Stomach (tissue), 8 donors: ENCODE measurements at regions not wholly inside any gene's neighbourhood (a gene's known extent, or its start where the extent isn't known, plus 50 kb on each side); places are given as distances from the start of the nearest gene placed in this dataset.

Source experiments
- DNase-seq, 2 donors: peaks; one replicate each; pipeline versions ENCODE4 v3.0.0 to v3.0.0-alpha.2; 2013 to 2019
- H3K27ac ChIP-seq, 5 donors: fragments of 200-600 bp in 4 of 5; sonication (generic) in 4 of 5; one replicate each; pipeline ENCODE4 v1.5.1; 2013 to 2019; ENCODE audit warnings: mild to moderate bottlenecking in 1 of 5, moderate library complexity in 1 of 5
- H3K27me3 ChIP-seq, 3 donors: fragments of 200-600 bp; sonication (generic); one replicate each; pipeline ENCODE4 v1.5.1; 2017 to 2019; ENCODE audit warnings: mixed run types in 1 of 3
- H3K36me3 ChIP-seq, 4 donors: fragments of 200-600 bp; sonication (generic); 1 replicate in 3 of 4; 2 replicates in 1 of 4; pipeline ENCODE4 v1.5.1; 2016 to 2019
- H3K4me1 ChIP-seq, 4 donors: fragments of 200-600 bp; sonication (generic); one replicate each; pipeline ENCODE4 v1.5.1; 2016 to 2019
- H3K4me3 ChIP-seq, 4 donors: fragments of 200-600 bp; sonication (generic) in 3 of 4; one replicate each; pipeline ENCODE4 v1.5.1; 2016 to 2019; ENCODE audit warnings: mild to moderate bottlenecking in 1 of 4
- H3K9me3 ChIP-seq, 4 donors: fragments of 200-600 bp; sonication (generic); one replicate each; pipeline ENCODE4 v1.5.1; 2016 to 2019
- EP300 ChIP-seq: sonication (generic); formaldehyde crosslinking; IDR thresholded peaks from one replicate; pipeline ENCODE4 v1.6.1; 2017; ENCODE audit warnings: antibody characterized with exemption
- POLR2A ChIP-seq, 4 donors: fragments of 450-650 bp; IDR thresholded peaks; one replicate each; pipeline ENCODE4 v1.6.1; 2016; ENCODE audit warnings: antibody characterized with exemption in 4 of 4, control low read depth in 2 of 4, mild to moderate bottlenecking in 1 of 4, moderate library complexity in 1 of 4
- POLR2AphosphoS5 ChIP-seq, 3 donors: sonication (generic); formaldehyde crosslinking; IDR thresholded peaks; one replicate each; pipeline ENCODE4 v1.6.1; 2016; ENCODE audit warnings: antibody characterized with exemption in 3 of 3
- WGBS, 5 donors: extraction: QIAGEN DNeasy Blood & Tissue Kit in 3 of 5; methylation state at CpG; one replicate each; pipeline versions ENCODE4 v1.1.5 to v1.1.7; 2013 to 2018; 5-methylcytosine and 5-hydroxymethylcytosine counted together
- intact Hi-C: fragments of 100-400 bp; cut with DNase I; formaldehyde crosslinking; loops from one replicate; pipeline ENCODE4 v1.15.1; 2023; ENCODE audit warnings: low total_unique reads
- TF ChIP-seq, protein P1 (sequence below), 7 experiments: fragments of 450-650 bp in 4 of 7; fragments of 200-600 bp in 3 of 7; sonication (generic) in 3 of 7; IDR thresholded peaks; one replicate each; pipeline ENCODE4 v1.5.1; 2016 to 2019; ENCODE audit warnings: antibody characterized with exemption in 7 of 7, control low read depth in 2 of 7, mild to moderate bottlenecking in 1 of 7
- donor health status: healthy with polysubstance abuse.
- donor health status: Bipolar disorder and iron deficiency.
- donor health status: healthy.

DNA sequence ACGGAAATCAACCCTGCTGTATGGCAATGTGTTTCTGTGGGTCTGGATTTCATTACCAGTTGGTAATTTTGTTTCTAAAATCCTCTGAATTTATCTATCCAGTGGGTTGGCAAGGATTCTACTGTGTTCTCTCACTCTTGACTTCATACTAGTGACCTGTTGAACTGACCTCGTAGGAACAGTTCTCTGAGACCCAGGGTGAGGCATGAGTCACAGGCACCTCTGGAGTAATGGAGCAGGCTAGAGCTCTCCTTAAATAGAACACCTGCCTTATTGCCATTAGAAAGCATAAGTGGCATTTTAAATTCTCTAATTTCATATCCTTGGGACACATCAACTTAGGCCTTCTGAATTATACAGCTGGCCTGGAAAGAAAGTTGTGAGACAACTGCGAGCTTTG lies 258.3 kb upstream of the NAV3 start:
- H3K36me3 ChIP-seq, result no peaks in the 10 kb centered on the region
- no peaks in the 10 kb centered on the region for H3K27me3 ChIP-seq
- H3K4me3 ChIP-seq, result no peak overlapping the region
- no peak overlapping the region for H3K27ac ChIP-seq
- intact Hi-C loops, result no loop called here
- no peak for TF ChIP-seq EP300
- TF ChIP-seq, protein P1, sequence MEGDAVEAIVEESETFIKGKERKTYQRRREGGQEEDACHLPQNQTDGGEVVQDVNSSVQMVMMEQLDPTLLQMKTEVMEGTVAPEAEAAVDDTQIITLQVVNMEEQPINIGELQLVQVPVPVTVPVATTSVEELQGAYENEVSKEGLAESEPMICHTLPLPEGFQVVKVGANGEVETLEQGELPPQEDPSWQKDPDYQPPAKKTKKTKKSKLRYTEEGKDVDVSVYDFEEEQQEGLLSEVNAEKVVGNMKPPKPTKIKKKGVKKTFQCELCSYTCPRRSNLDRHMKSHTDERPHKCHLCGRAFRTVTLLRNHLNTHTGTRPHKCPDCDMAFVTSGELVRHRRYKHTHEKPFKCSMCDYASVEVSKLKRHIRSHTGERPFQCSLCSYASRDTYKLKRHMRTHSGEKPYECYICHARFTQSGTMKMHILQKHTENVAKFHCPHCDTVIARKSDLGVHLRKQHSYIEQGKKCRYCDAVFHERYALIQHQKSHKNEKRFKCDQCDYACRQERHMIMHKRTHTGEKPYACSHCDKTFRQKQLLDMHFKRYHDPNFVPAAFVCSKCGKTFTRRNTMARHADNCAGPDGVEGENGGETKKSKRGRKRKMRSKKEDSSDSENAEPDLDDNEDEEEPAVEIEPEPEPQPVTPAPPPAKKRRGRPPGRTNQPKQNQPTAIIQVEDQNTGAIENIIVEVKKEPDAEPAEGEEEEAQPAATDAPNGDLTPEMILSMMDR (IDR thresholded peaks at IDR 0.05), result no peak
- TF ChIP-seq POLR2A (IDR thresholded peaks at IDR 0.05), result no peak
- TF ChIP-seq POLR2AphosphoS5 (IDR thresholded peaks at IDR 0.05), result no peak
- H3K9me3 ChIP-seq, result no peaks in the 10 kb centered on the region
- peaks cover 0 to 4% (median 0%) of the 10 kb centered on the region in 4 donors for H3K4me1 ChIP-seq
- 77 to 83% (median 79%) methylated on average over 3 of the region's 3 CpGs for WGBS, 5 donors
- DNase-seq, result no peak

DNA sequence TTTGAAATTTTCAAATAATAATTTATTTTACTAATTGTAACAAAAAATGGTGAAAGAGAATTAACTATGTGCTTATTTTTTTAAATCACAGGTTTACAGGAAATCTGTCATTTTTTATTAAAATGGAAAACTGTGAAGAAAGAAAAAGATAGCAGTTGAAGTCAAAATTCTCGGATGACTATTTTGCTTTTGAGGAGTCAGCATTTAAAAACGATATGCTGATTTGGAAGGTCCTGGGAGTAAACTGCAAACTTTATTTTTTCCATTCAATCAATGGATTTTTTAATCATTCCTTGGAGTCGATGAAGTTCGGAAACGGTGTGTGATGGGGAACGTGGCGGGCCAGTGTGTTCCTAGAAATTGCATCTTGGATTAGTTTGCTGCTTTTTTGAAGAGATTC lies 258.9 kb upstream of the NAV3 start:
- Histone ChIP-seq H3K36me3 (no peaks in the 10 kb centered on the region), H3K27ac (no peak overlapping the region), H3K4me3 (no peak overlapping the region), H3K9me3 (no peaks in the 10 kb centered on the region), H3K4me1 (peaks cover 0 to 4% (median 0%) of the 10 kb centered on the region in 4 donors), H3K27me3 (no peaks in the 10 kb centered on the region)
- TF ChIP-seq EP300 (no peak), POLR2AphosphoS5 (IDR thresholded peaks at IDR 0.05) (no peak), POLR2A (IDR thresholded peaks at IDR 0.05) (no peak)
- TF ChIP-seq, protein P1 (IDR thresholded peaks at IDR 0.05), result no peak
- intact Hi-C loops, result no loop called here
- DNase-seq, result no peak
- WGBS, 5 donors, result 90 to 95% (median 92%) methylated on average over 7 of the region's 7 CpGs

DNA sequence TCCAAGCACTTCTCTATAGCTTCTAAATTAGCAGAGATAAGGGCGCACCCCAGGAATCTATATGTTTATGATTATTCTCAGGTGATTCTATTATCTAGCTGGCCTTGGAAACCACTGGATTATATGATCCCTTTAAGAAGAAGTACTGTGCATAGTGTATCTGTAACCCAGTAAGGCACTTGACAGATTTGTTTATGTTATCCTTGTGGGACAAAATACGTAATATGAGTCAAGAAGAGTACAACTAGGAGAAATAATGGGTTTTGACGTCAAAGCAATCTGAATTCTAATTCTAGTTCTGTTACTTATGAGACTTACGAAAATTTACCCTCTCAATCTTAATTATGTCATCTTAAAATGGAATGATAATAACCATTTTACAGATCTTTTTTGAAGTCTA lies 259.6 kb upstream of the NAV3 start:
- Histone ChIP-seq H3K4me1 (peaks cover 0 to 4% (median 0%) of the 10 kb centered on the region in 4 donors), H3K4me3 (no peak overlapping the region), H3K27ac (no peak overlapping the region), H3K36me3 (no peaks in the 10 kb centered on the region), H3K9me3 (no peaks in the 10 kb centered on the region), H3K27me3 (no peaks in the 10 kb centered on the region)
- no peak for DNase-seq
- TF ChIP-seq POLR2AphosphoS5 (IDR thresholded peaks at IDR 0.05), result no peak
- TF ChIP-seq POLR2A (IDR thresholded peaks at IDR 0.05), result no peak
- TF ChIP-seq, protein P1 (IDR thresholded peaks at IDR 0.05), result no peak
- TF ChIP-seq EP300, result no peak
- 77 to 96% (median 89%) methylated on average over 4 of the region's 4 CpGs for WGBS, 5 donors
- intact Hi-C loops, result no loop called here

DNA sequence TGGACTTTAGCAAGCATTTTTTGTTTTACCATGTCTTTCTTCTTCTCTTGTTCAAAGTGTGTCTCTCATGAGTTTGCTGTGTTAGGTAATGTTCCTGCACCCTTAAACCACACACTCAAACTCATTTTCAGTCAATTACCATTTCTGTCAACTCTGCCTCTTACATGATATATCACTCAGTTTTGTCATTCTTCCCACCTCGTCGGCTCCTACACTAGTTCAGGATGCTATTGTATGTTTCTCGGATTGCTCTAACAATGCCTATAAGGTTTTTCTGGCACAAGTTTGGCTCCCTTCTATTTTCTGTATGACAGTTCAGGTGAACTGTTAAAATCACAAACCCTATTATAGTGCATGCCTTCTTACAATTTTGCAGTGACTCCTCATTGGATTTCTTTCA lies 260.8 kb upstream of the NAV3 start:
- H3K27ac ChIP-seq, result no peak overlapping the region
- H3K9me3 ChIP-seq, result no peaks in the 10 kb centered on the region
- WGBS, 5 donors, result 45 to 85% (median 77%) methylated on average over 3 of the region's 3 CpGs
- no peak overlapping the region for H3K4me3 ChIP-seq
- no peaks in the 10 kb centered on the region for H3K27me3 ChIP-seq
- H3K4me1 ChIP-seq, result no peaks in the 10 kb centered on the region
- intact Hi-C loops, result no loop called here
- TF ChIP-seq EP300, result no peak
- H3K36me3 ChIP-seq, result no peaks in the 10 kb centered on the region
- DNase-seq, result no peak

DNA sequence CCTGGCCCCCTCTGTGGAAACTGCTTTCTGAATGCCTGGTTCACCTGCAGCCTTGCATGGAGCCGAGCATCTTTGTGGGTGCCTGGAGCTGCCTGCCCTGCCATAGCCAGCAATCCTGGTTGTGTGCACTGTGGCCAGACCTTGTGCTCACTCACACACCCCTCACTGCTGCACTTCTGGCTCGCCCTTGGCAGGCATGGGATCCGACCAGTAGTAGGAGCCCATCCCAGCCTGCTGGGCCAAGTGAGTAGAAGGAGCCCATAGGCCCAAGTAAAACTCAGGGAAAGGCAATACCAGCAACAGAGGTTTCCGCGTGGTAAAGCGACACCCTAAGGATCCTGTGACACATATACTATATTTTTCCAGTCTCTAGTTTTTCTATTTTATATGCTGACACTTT lies 270.0 kb upstream of the NAV3 start:
- WGBS, 5 donors, result 78 to 95% (median 86%) methylated on average over 6 of the region's 6 CpGs
- TF ChIP-seq POLR2A (IDR thresholded peaks at IDR 0.05), result no peak
- no peak for TF ChIP-seq POLR2AphosphoS5 (IDR thresholded peaks at IDR 0.05)
- TF ChIP-seq, protein P1 (IDR thresholded peaks at IDR 0.05), result no peak
- TF ChIP-seq EP300, result no peak
- Histone ChIP-seq H3K36me3 (no peaks in the 10 kb centered on the region), H3K4me1 (peaks cover 0 to 4% (median 0%) of the 10 kb centered on the region in 4 donors), H3K27ac (no peak overlapping the region), H3K9me3 (no peaks in the 10 kb centered on the region), H3K4me3 (no peak overlapping the region), H3K27me3 (no peaks in the 10 kb centered on the region)
- DNase-seq, result no peak
- intact Hi-C loops, result no loop called here
